ENCODE measurements at regions not wholly inside any gene's neighbourhood (a gene's known extent, or its start where the extent isn't known, plus 50 kb on each side); places are given as distances from the start of the nearest gene placed in this dataset.

DNA sequence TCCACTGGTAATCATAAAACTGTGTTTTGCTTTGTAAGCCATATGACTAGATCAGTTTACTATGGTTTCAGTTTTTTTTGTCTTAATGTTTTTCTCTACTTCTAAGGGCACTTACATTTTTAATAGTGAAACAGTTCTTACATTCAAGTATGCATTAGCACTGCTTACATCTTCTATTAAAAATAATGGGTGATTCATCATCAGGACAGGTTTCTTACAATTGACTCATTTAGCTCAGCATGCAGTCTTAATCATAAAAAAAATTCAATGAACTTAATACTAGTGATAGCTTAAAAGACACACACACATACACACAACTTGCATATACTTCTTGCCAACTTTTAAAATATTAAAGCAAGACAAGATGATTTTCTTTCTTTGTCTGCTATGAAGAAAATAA, 845.7 kb upstream of the USP15 start:
- TF ChIP-seq YY1 (IDR thresholded peaks at IDR 0.05), result no peak
- TF ChIP-seq, protein P1, sequence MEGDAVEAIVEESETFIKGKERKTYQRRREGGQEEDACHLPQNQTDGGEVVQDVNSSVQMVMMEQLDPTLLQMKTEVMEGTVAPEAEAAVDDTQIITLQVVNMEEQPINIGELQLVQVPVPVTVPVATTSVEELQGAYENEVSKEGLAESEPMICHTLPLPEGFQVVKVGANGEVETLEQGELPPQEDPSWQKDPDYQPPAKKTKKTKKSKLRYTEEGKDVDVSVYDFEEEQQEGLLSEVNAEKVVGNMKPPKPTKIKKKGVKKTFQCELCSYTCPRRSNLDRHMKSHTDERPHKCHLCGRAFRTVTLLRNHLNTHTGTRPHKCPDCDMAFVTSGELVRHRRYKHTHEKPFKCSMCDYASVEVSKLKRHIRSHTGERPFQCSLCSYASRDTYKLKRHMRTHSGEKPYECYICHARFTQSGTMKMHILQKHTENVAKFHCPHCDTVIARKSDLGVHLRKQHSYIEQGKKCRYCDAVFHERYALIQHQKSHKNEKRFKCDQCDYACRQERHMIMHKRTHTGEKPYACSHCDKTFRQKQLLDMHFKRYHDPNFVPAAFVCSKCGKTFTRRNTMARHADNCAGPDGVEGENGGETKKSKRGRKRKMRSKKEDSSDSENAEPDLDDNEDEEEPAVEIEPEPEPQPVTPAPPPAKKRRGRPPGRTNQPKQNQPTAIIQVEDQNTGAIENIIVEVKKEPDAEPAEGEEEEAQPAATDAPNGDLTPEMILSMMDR (IDR thresholded peaks at IDR 0.05; ENCODE audit: low read depth, low read length, missing input control), result no peak
- no peak for TF ChIP-seq TAF1 (conservative IDR thresholded peaks at IDR 0.05)
- TF ChIP-seq FOXA1 (IDR thresholded peaks at IDR 0.05), result no peak
- TF ChIP-seq GABPA (IDR thresholded peaks at IDR 0.05 in 1 of 2, conservative IDR thresholded peaks at IDR 0.05 in 1 of 2), result no peak
- TF ChIP-seq, protein P2, sequence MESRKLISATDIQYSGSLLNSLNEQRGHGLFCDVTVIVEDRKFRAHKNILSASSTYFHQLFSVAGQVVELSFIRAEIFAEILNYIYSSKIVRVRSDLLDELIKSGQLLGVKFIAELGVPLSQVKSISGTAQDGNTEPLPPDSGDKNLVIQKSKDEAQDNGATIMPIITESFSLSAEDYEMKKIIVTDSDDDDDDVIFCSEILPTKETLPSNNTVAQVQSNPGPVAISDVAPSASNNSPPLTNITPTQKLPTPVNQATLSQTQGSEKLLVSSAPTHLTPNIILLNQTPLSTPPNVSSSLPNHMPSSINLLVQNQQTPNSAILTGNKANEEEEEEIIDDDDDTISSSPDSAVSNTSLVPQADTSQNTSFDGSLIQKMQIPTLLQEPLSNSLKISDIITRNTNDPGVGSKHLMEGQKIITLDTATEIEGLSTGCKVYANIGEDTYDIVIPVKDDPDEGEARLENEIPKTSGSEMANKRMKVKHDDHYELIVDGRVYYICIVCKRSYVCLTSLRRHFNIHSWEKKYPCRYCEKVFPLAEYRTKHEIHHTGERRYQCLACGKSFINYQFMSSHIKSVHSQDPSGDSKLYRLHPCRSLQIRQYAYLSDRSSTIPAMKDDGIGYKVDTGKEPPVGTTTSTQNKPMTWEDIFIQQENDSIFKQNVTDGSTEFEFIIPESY (IDR thresholded peaks at IDR 0.05), result no peak
- TF ChIP-seq, protein P3, sequence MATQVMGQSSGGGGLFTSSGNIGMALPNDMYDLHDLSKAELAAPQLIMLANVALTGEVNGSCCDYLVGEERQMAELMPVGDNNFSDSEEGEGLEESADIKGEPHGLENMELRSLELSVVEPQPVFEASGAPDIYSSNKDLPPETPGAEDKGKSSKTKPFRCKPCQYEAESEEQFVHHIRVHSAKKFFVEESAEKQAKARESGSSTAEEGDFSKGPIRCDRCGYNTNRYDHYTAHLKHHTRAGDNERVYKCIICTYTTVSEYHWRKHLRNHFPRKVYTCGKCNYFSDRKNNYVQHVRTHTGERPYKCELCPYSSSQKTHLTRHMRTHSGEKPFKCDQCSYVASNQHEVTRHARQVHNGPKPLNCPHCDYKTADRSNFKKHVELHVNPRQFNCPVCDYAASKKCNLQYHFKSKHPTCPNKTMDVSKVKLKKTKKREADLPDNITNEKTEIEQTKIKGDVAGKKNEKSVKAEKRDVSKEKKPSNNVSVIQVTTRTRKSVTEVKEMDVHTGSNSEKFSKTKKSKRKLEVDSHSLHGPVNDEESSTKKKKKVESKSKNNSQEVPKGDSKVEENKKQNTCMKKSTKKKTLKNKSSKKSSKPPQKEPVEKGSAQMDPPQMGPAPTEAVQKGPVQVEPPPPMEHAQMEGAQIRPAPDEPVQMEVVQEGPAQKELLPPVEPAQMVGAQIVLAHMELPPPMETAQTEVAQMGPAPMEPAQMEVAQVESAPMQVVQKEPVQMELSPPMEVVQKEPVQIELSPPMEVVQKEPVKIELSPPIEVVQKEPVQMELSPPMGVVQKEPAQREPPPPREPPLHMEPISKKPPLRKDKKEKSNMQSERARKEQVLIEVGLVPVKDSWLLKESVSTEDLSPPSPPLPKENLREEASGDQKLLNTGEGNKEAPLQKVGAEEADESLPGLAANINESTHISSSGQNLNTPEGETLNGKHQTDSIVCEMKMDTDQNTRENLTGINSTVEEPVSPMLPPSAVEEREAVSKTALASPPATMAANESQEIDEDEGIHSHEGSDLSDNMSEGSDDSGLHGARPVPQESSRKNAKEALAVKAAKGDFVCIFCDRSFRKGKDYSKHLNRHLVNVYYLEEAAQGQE (IDR thresholded peaks at IDR 0.05), result no peak
- no peak for TF ChIP-seq SP1 (IDR thresholded peaks at IDR 0.05)
- TF ChIP-seq FOXA2 (IDR thresholded peaks at IDR 0.05), result no peak
- TF ChIP-seq JUND (IDR thresholded peaks at IDR 0.05), result no peak
- no peak for TF ChIP-seq RAD21 (IDR thresholded peaks at IDR 0.05)
- TF ChIP-seq, protein P4, sequence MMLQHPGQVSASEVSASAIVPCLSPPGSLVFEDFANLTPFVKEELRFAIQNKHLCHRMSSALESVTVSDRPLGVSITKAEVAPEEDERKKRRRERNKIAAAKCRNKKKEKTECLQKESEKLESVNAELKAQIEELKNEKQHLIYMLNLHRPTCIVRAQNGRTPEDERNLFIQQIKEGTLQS (IDR thresholded peaks at IDR 0.05), result no peak
- no peak for TF ChIP-seq EGR1 (IDR thresholded peaks at IDR 0.05; ENCODE audit: low read depth in 2 of 2)
